ENCODE measurements at regions not wholly inside any gene's neighbourhood (a gene's known extent, or its start where the extent isn't known, plus 50 kb on each side); places are given as distances from the start of the nearest gene placed in this dataset.
A peak's percentile ranks its signal among the peaks of the same experiment; 100 is the strongest.

GRCh38 chr12:111074559-111074958, 154.2 kb upstream of the MYL2 start:
- ATAC-seq (no peak), DNase-seq (peak in 1 of 5 donors; percentile 51)
- peaks cover 0 to 6% (median 0%) of the 10 kb centered on the region in 12 donors for H3K9me3 ChIP-seq
- no peaks in the 10 kb centered on the region for H3K36me3 ChIP-seq
- H3K27me3 ChIP-seq: peaks cover 0 to 22% (median 0%) of the 10 kb centered on the region in 9 donors
- no peak overlapping the region for H3K4me3 ChIP-seq
- H3K27ac ChIP-seq: no peak overlapping the region
- intact Hi-C loops (cut with DNase I): no loop called here
- no peak for TF ChIP-seq CTCF (IDR thresholded peaks at IDR 0.05)
- TF ChIP-seq POLR2A (IDR thresholded peaks at IDR 0.05): no peak
- H3K4me1 ChIP-seq: no peaks in the 10 kb centered on the region
- 76 to 93% (median 80%) methylated on average over 8 of the region's 8 CpGs for WGBS, 4 donors

GRCh38 chr12:111073370-111073769, 153.0 kb upstream of the MYL2 start:
- Histone ChIP-seq H3K27me3 (peaks cover 0 to 27% (median 0%) of the 10 kb centered on the region in 9 donors), H3K36me3 (no peaks in the 10 kb centered on the region), H3K4me1 (peaks cover 0 to 3% (median 0%) of the 10 kb centered on the region in 12 donors), H3K27ac (no peak overlapping the region), H3K4me3 (no peak overlapping the region), H3K9me3 (peaks cover 0 to 6% (median 0%) of the 10 kb centered on the region in 12 donors)
- no peak for TF ChIP-seq POLR2A (IDR thresholded peaks at IDR 0.05)
- no peak for TF ChIP-seq CTCF (IDR thresholded peaks at IDR 0.05)
- intact Hi-C loops (cut with DNase I): no loop called here
- 87 to 95% (median 92%) methylated on average over 4 of the region's 4 CpGs for WGBS, 4 donors
- ATAC-seq (no peak), DNase-seq (no peak)

- no peaks in the 10 kb centered on the region for H3K36me3 ChIP-seq
- DNase-seq (no peak), ATAC-seq (no peak)
- no peak overlapping the region for H3K27ac ChIP-seq
- H3K4me1 ChIP-seq: peaks cover 0 to 8% (median 0%) of the 10 kb centered on the region in 12 donors
- peaks cover 0 to 6% (median 0%) of the 10 kb centered on the region in 12 donors for H3K9me3 ChIP-seq
- peaks cover 0 to 27% (median 0%) of the 10 kb centered on the region in 9 donors for H3K27me3 ChIP-seq
- intact Hi-C loops (cut with DNase I): no loop called here
- no peak for TF ChIP-seq POLR2A (IDR thresholded peaks at IDR 0.05)
- no peak for TF ChIP-seq CTCF (IDR thresholded peaks at IDR 0.05)
- no peak overlapping the region for H3K4me3 ChIP-seq
These were observed 151.9 kb upstream of the MYL2 start for GRCh38 chr12:111072299-111072698.

- WGBS, 4 donors: 82 to 92% (median 90%) methylated on average over 4 of the region's 4 CpGs
- H3K36me3 ChIP-seq: no peaks in the 10 kb centered on the region
- DNase-seq (no peak), ATAC-seq (no peak)
- H3K4me1 ChIP-seq: peaks cover 0 to 8% (median 0%) of the 10 kb centered on the region in 12 donors
- intact Hi-C loops (cut with DNase I): no loop called here
- H3K4me3 ChIP-seq: no peak overlapping the region
- peaks cover 0 to 8% (median 0%) of the 10 kb centered on the region in 12 donors for H3K9me3 ChIP-seq
- H3K27me3 ChIP-seq: peaks cover 0 to 21% (median 0%) of the 10 kb centered on the region in 9 donors
- TF ChIP-seq CTCF (IDR thresholded peaks at IDR 0.05): no peak
- TF ChIP-seq POLR2A (IDR thresholded peaks at IDR 0.05): no peak
- H3K27ac ChIP-seq: no peak overlapping the region
These were observed 149.5 kb upstream of the MYL2 start for GRCh38 chr12:111069886-111070285.

Measured in heart left ventricle (tissue), 16 donors.